Umbilical cord (tissue), 1 donor: ENCODE measurements at regions not wholly inside any gene's neighbourhood (a gene's known extent, or its start where the extent isn't known, plus 50 kb on each side); places are given as distances from the start of the nearest gene placed in this dataset.
"Not testable (repeated sequence)": the region's sequence is repeated elsewhere in the genome, so short reads cannot be mapped to it uniquely, and the experiment has no call there.

Source experiments
- DNase-seq: peaks from one replicate; pipeline ENCODE4 v3.0.0-alpha.2; 2015; ENCODE audit warnings: low spot score

GRCh38 chr20:30660982-30661381 is 596.5 kb upstream of the DEFB115 start:
- DNase-seq = not testable (repeated sequence)

GRCh38 chr20:30668418-30668817 is 589.0 kb upstream of the DEFB115 start:
- DNase-seq = not testable (repeated sequence)

DNA sequence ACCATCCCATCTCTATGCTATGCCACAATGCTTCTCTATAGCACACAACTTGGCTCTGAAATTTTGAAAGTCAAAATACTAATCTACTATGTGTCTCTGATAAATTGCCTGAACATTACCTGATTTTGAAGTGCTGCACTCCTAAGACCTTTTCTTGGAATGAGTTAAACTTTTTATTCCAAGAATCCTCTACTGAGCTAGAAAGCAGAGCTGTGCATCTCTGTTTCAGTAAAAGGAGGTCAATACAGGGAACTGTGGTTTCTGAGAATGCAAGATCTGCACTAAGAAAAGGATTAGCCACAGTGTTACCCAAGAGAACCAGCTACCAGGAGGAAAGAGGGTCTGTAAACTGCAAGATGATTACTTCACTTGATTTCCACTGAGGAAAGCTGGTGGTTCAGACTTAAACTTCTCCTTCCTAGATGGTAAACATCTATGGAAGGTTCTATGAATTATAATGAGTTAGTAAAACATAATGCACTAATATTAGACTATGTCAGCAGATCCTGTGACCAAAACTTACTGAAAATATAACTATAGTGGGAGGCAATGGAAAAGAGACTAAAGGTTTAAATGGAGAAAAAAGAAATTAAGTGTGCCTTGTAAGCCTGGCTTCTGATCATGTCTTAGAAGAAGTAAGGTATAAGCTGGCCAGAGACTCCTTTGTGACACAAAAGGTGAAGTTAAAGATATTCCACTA is 588.0 kb upstream of the DEFB115 start:
- DNase-seq = not testable (repeated sequence)

GRCh38 chr20:30671120-30671519 is 586.3 kb upstream of the DEFB115 start:
- DNase-seq = not testable (repeated sequence)

- DNase-seq = not testable (repeated sequence)
These were observed 581.4 kb upstream of the DEFB115 start for GRCh38 chr20:30675988-30676564.

DNA sequence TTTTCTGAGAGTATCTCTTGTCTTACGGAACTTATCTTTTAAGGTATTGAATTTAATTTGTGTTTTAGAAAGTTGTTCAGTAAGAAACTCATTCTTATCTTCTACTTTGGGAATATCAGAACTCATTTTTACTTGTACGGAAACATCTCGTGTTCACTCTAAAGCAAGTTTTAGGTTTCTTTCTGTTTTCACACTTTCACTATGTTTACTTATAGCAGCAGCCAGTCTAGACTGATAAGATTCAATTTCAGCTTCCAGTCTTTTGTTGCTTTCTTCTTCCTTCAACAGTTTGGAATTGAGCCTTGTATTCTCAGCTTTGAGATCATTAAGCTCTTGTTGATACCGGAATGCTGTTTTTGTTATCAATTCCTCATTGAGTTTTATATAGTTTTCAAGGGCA is 575.2 kb upstream of the DEFB115 start:
- not testable (repeated sequence) for DNase-seq

GRCh38 chr20:30712861-30713260 is 544.6 kb upstream of the DEFB115 start:
- DNase-seq = not testable (repeated sequence)

- DNase-seq = not testable (repeated sequence)
These were observed 537.9 kb upstream of the DEFB115 start for GRCh38 chr20:30719415-30720199.

DNA sequence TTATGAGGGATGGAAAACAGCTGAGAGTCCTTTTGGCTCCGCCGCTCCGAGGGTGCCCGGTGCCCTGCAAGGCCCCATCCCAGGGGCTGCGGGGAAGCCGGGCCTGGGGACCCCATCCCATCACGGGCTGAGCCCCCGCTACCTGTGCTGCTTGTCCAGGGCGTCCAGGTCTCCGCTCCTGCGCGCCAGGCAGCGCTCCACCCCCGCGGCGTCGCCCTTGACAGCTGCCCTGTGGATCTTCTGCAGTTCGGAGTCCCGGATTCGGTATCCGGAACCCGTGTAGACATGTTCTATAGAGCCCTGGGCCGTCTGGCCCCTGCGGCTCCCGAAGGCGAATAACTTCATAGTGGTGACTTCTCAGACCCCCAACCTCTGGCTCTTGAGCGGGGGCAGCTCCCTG is 534.0 kb upstream of the DEFB115 start:
- DNase-seq = not testable (repeated sequence)

GRCh38 chr20:30723934-30724687 is 533.4 kb upstream of the DEFB115 start:
- peak; percentile 40 for DNase-seq

- DNase-seq = not testable (repeated sequence)
These were observed 532.8 kb upstream of the DEFB115 start for GRCh38 chr20:30724688-30725074.

DNA sequence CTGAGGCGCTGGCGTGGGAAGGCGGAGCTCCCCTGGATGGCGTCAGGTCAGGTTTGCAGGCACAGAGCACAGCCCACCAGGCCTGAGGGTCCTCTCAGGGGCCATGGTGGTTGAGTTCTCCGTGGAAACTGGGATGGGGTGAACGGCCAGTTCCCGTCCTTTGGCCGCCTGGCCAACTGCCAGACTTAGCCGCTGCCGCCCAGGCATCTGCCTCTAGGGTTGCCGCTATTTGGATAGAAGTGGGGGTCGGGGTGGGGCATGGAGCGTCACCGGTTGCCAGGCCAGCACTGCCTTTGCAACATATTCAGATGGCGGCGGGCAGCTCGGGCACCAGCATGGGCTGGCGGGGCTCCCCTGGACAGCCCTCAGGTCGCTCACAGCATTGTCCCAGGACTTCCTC is 532.3 kb upstream of the DEFB115 start:
- DNase-seq = not testable (repeated sequence)

GRCh38 chr20:30728271-30728885 is 529.1 kb upstream of the DEFB115 start:
- DNase-seq = not testable (repeated sequence)
